ENCODE measurements at regions not wholly inside any gene's neighbourhood (a gene's known extent, or its start where the extent isn't known, plus 50 kb on each side); places are given as distances from the start of the nearest gene placed in this dataset.

DNA sequence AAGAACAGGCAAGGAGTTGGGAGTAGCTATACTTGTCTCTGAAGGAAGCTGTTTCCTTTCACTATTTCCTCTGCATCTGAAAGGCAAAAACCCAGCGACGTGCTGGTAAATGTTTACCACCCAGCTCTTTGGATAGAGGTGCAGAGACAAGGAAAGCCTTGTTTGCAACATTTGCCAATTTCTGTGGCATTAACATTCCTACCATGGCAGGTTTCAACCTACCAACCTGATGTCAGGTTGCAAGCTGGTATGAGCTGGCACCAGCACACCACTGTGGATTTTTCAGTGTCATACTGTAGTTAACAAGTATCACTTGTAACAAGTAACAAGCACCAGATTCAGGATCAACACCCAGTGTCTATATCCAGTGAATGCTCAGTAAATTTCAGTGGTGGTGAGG lies 294.8 kb upstream of the TMPO start:
- no peak overlapping the region for H3K27ac Mint-ChIP-seq
- H3K4me1 Mint-ChIP-seq = no peaks in the 10 kb centered on the region
- no peaks in the 10 kb centered on the region for H3K9me3 Mint-ChIP-seq
- H3K36me3 Mint-ChIP-seq = no peaks in the 10 kb centered on the region
- H3K4me3 Mint-ChIP-seq = no peak overlapping the region
- peaks cover 16% of the 10 kb centered on the region for H3K27me3 Mint-ChIP-seq

DNA sequence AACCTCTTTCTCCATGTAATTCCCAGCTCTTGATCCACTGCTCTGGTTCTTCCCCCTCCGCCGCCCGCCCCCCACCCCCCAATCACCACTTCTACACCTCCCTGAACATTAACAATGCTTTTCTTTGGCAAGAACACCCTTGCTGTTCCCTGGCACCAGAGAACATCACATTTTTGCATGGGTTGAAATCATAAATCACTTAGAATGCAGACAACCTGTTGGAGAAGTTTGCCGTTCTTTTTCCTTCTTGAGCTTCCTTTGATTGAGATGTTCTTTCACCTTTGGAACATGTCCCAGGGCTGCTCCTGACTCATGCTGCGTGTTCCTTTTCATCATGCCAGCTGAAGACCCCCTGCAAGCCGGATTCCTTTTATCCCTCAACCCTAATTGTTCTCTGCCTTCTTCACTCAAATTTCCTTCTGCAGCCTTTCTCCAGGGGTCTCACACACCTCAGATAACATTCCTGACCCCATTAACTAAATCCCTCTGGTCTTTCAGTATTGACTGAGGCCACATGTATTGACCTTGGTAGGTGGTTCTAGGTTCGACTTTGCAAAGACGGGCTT lies 294.1 kb upstream of the TMPO start:
- H3K4me3 Mint-ChIP-seq = no peak overlapping the region
- H3K27me3 Mint-ChIP-seq = peaks cover 16% of the 10 kb centered on the region
- no peaks in the 10 kb centered on the region for H3K4me1 Mint-ChIP-seq
- H3K36me3 Mint-ChIP-seq = no peaks in the 10 kb centered on the region
- no peaks in the 10 kb centered on the region for H3K9me3 Mint-ChIP-seq
- H3K27ac Mint-ChIP-seq = no peak overlapping the region

DNA sequence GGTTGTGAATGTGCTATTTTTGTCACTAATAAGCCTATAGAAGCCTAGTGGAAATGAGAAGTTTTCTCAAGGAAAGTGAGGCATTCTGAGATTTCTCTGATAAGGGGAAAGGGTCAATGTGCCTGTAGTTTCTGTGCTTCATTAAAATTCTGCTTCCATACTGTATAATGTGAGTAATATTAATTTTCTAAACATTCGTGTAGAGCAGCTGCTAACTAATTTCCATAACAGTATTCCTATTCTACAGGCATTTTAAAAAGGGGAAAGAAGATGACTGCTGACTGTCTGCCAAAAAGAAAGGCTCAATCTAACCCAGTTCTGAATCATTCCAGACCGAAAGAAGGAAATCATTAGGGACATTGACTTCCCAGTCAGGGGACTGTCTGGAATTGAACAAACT lies 293.3 kb upstream of the TMPO start:
- Mint-ChIP-seq H3K9me3 (no peaks in the 10 kb centered on the region), H3K27ac (no peak overlapping the region), H3K4me1 (no peaks in the 10 kb centered on the region), H3K4me3 (no peak overlapping the region), H3K36me3 (no peaks in the 10 kb centered on the region), H3K27me3 (peaks cover 12% of the 10 kb centered on the region)

DNA sequence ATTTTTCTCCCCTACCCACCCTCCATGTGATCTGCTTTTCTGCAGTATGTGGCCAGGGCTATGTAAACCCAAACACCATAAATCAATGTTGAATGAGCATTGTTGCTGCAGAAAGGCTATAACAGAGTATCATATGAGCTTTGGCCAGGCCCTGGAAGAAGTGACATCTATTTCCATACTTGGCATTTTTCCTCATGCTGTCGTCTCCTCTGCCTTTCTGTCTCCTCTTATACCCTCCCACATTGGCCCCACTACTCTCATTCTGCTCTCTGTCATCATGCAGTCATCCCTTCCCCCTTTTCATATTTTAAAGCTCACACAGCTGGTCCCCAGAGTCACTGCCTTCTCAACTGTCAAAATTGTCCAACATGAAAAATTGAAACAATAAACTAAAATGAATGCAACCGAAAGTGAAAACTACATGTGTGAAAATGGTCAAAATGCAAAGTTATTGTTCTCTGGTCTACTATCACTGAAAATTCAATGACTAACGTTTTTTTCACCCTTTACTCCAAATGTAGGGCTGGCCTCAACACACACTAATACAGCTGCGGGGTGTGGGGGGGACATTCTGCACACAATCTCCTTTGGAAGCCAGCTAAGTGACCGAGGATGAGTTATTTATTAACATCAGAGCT lies 290.7 kb upstream of the TMPO start:
- no peak overlapping the region for H3K4me3 Mint-ChIP-seq

DNA sequence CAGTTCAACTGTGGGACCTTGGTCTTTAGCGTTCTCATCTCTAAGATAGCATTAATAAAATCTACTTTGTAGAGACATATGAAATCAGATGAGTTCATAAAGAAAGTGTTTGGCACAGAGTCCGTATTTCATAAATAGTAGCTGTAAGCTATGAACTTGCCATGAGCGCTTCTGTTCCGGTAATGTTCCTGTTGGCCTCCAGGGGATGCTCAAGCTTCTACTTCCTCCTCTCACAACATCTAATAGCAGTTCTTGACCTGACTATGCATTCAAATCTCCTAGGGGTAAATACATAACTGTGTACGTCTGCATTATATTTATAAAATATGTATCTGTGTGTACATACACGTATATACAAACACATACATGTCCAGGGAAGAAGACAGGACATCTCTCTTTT lies 288.2 kb upstream of the TMPO start:
- Mint-ChIP-seq H3K27ac (no peak overlapping the region), H3K9me3 (no peaks in the 10 kb centered on the region), H3K36me3 (no peaks in the 10 kb centered on the region), H3K4me3 (no peak overlapping the region), H3K27me3 (peaks cover 13% of the 10 kb centered on the region), H3K4me1 (no peaks in the 10 kb centered on the region)

More for the DNA sequence above, 290.7 kb upstream of the TMPO start:
- Mint-ChIP-seq H3K9me3 (no peaks in the 10 kb centered on the region), H3K27me3 (peaks cover 18% of the 10 kb centered on the region), H3K27ac (no peak overlapping the region), H3K4me1 (no peaks in the 10 kb centered on the region), H3K36me3 (no peaks in the 10 kb centered on the region)

DNA sequence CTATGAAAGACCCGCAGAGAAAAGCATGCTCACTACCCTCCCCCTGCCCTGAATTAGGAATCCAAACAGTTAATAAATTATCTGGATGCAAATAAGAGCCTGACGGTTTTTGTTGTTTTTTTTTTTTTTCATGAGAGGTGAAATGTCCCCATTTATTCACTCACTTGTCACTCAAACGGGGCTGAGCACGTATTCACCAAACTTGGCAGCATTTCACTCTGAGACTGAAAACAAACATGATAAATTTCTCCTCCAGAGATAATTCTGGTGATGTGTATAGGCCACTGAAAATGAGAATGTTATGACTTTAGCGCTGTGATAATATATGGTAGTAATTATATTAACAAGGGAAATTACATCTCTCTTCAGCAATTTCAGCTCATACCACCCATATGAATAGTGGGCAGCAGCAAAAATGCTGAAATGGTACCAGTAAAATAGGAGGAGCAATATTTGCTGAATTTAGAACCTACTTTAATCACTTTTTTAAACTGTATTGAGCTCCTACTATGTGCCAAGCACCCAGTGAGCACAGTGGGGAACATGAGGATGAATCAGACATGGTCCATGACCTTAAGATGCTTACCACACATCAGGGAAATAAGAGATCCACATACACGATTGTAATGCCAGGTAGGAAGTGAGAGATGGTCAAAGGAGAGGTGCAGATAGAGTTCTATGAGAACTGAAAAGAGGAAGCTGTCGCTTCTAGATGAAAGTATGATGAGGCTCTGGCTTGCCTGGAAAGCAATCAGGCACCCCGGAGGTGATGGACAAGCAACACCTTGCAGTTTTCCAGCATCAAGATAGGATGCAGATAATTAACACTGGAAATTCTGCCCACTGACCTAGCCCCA lies 286.5 kb upstream of the TMPO start:
- no peak overlapping the region for H3K4me3 Mint-ChIP-seq
- no peaks in the 10 kb centered on the region for H3K4me1 Mint-ChIP-seq
- no peaks in the 10 kb centered on the region for H3K36me3 Mint-ChIP-seq
- H3K27ac Mint-ChIP-seq = no peak overlapping the region
- no peaks in the 10 kb centered on the region for H3K9me3 Mint-ChIP-seq
- peaks cover 7% of the 10 kb centered on the region for H3K27me3 Mint-ChIP-seq

DNA sequence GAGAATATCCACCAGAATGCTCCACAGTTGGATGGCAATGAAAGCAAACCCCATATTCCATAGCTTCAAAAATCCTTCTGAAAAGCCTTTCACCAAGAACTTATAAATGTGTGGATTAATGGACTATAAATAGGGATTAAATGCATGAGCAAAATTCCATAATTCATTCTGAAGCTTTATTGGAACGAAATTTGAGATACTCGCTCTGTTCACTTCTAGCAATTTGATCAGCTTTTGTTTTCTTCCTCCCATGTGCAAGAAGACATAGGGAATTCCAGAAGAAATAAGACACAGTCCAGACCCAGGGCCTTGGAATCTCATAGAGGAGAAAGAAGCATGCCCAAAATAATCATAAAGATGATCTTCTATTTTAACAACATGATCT lies 285.9 kb upstream of the TMPO start:
- H3K9me3 Mint-ChIP-seq = no peaks in the 10 kb centered on the region
- no peak overlapping the region for H3K4me3 Mint-ChIP-seq
- peaks cover 7% of the 10 kb centered on the region for H3K27me3 Mint-ChIP-seq
- no peaks in the 10 kb centered on the region for H3K4me1 Mint-ChIP-seq
- no peaks in the 10 kb centered on the region for H3K36me3 Mint-ChIP-seq
- H3K27ac Mint-ChIP-seq = no peak overlapping the region

DNA sequence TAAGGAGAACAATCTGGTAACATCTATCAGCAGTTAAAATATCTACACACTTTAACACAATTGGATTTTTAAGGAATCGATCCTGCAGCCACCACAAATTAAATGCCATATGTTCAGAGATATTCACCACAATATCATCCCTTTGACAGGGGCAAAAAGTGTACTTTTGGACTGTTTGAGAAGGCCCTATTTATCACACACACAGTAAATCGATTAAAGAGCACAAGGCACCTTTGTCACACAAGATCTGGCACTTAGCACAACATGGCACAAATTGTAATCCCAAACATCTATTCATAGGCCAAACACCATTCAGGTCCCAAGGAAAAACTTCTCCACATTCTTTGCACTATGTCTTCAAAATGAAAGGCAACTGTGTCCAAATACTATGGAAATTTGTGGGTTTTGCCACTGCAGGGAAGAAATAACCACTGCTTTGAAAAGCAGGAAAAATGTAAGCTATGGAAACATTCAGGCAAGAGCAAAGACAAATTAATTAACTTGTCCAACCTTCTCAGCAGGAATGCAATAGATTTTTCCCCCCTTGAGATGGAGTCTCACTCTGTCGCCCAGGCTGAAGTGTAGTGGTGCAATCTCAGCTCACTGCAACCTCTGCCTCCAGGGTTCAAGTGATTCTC lies 282.5 kb upstream of the TMPO start:
- peaks cover 7% of the 10 kb centered on the region for H3K27me3 Mint-ChIP-seq
- H3K36me3 Mint-ChIP-seq = no peaks in the 10 kb centered on the region
- H3K4me1 Mint-ChIP-seq = no peaks in the 10 kb centered on the region
- H3K4me3 Mint-ChIP-seq = no peak overlapping the region
- no peaks in the 10 kb centered on the region for H3K9me3 Mint-ChIP-seq
- no peak overlapping the region for H3K27ac Mint-ChIP-seq

DNA sequence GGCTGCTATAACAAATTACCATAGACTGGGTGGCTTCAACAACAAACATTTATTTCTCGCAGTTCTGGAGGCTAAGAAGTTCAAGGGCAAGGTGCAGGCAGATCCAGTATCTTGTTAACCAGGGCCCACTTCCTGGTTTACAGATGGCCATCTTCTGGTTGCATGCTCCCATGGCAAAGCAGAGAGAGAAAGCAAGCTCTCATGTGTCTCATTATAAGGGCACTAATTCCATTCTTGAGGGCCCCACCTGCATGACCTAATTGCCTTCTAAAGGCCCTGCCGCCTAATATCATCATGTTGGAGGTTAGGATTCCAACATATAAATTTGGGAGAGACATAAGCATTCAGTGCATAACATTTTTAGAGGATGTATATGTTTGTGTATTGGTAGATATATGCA lies 280.1 kb upstream of the TMPO start:
- peaks cover 1% of the 10 kb centered on the region for H3K27me3 Mint-ChIP-seq
- no peaks in the 10 kb centered on the region for H3K9me3 Mint-ChIP-seq
- no peak overlapping the region for H3K27ac Mint-ChIP-seq
- no peaks in the 10 kb centered on the region for H3K36me3 Mint-ChIP-seq
- H3K4me1 Mint-ChIP-seq = no peaks in the 10 kb centered on the region
- H3K4me3 Mint-ChIP-seq = no peak overlapping the region

DNA sequence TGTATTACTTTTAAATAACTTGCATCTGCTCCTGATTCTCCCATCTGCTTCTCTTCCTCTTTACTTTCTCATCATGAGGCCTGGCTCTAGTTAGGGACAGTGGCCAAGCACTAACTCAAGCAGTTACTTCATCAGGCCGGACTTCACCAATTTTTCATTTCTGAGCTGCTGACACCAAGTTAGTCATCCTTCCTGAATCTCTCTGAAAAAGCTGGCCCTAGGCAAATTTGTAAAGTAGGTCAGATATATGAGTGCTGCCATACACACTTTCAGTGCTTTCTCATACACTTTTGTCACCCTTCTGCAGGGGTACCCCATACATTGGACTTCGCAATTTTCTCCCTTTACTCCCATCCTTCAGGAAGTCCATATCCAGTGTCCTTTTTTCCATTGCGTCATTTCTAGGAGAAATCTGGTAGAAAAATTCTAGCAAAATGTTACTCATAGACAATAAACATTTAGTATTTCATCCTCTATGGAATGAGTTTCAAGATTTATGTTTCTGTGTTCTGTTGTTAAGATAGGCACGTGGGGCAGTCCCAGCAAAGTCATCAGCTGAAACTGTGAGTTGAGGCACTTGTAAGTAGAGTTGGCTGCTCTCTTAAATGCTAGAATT lies 276.8 kb upstream of the TMPO start:
- peaks cover 2% of the 10 kb centered on the region for H3K27me3 Mint-ChIP-seq
- H3K4me3 Mint-ChIP-seq = no peak overlapping the region
- H3K36me3 Mint-ChIP-seq = no peaks in the 10 kb centered on the region
- no peaks in the 10 kb centered on the region for H3K4me1 Mint-ChIP-seq
- H3K27ac Mint-ChIP-seq = no peak overlapping the region
- H3K9me3 Mint-ChIP-seq = peaks cover 8% of the 10 kb centered on the region

DNA sequence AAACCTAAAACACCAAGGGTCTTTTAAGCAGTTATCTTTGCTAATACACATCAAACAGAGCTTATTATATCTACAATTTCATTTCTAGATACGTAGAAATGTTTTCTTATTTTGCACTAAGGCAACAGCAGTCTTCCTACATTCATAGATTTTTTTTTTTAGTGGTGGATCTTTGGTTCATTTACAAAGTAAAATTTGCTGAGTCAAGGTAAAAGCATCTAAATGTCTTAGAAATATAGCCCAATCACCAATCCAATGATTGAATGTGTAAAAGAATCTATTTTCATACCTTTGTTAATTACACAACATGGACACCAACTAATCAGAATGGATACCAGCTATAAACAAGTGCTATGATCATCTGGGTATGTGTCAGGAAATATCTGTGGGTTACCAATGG lies 272.2 kb upstream of the TMPO start:
- H3K4me1 Mint-ChIP-seq = no peaks in the 10 kb centered on the region
- H3K4me3 Mint-ChIP-seq = no peak overlapping the region
- peaks cover 2% of the 10 kb centered on the region for H3K27me3 Mint-ChIP-seq
- H3K36me3 Mint-ChIP-seq = no peaks in the 10 kb centered on the region
- peaks cover 8% of the 10 kb centered on the region for H3K9me3 Mint-ChIP-seq
- H3K27ac Mint-ChIP-seq = no peak overlapping the region

DNA sequence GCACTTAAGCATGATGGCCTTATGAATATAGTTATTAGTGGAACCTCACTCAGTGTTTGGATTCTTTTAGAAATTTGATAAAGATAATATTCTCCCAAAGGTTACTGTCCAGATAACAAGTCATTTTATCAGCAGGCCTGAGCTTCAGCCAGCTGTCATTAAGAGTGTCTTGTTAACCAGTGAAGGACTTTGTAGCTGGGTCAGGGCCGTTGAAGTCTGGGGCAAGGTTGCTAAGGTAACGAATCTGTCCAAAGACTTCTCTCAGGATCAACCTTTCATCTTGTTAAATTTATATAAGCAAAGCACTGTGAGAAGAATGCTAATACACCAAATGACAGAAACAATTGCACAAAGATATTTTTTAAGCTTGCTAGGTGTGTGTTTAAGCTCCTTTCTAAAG lies 271.3 kb upstream of the TMPO start:
- Mint-ChIP-seq H3K27ac (no peak overlapping the region), H3K27me3 (peaks cover 2% of the 10 kb centered on the region), H3K4me1 (no peaks in the 10 kb centered on the region), H3K36me3 (no peaks in the 10 kb centered on the region), H3K4me3 (no peak overlapping the region), H3K9me3 (peaks cover 8% of the 10 kb centered on the region)

DNA sequence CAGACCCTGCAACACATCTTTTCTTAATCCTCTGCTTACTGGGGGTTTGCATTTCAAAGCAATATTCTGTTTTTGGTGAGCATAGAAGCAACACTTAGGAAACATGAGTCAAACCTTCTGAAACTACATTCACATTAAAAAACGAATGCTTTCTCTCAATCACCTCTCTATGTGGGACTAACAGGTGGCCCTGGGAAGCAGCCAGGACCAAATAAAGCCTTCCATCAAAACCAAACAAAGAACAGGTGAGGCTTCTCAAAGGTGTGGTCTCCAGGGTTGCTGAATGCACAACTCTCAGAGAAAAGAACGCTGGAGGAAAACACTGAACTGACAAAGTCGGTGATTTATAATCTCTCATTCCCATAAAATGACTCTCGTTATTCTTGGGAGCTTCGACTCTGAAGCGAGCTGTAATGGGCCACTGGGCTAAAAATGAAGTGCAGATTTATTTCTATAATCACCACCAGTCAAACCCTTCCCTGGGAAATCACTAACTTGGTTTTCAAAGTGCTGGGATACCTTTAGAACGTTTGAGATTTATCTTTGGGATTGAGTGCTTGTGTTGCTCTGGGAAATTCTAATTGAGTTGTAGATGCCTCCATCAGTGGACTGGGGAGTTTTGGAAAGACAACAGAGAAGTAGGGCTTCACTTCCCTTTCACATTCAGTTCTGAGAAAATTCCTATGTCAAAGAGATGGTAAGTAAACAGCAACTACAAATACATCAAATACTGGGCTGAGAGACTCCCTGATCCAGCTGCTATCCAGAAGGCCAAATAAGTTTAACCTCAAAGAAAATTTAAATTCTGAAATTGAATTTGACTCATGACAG lies 262.0 kb upstream of the TMPO start:
- peaks cover 5% of the 10 kb centered on the region for H3K27me3 Mint-ChIP-seq
- H3K27ac Mint-ChIP-seq = no peak overlapping the region
- no peaks in the 10 kb centered on the region for H3K4me1 Mint-ChIP-seq
- H3K9me3 Mint-ChIP-seq = no peaks in the 10 kb centered on the region
- no peaks in the 10 kb centered on the region for H3K36me3 Mint-ChIP-seq
- no peak overlapping the region for H3K4me3 Mint-ChIP-seq

DNA sequence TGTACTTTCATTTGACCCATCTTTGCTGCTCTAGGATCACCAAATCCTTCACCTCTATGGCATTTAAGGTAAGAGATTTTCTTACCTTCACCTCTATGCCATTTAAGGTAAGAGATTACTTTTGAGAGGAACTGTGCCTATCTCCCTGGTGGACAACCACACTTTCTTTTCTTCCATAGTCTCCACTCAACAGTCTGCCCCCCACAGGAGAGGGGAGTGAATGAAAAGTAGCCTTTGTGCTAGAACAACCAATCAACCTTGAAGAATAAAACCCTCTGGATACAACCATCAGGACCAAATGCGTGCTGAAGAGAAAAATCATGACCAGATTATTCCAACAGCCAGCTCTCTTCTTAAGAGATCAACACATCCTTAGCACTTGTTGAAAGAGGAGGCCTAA lies 258.6 kb upstream of the TMPO start:
- H3K4me1 Mint-ChIP-seq = no peaks in the 10 kb centered on the region
- no peaks in the 10 kb centered on the region for H3K36me3 Mint-ChIP-seq
- peaks cover 5% of the 10 kb centered on the region for H3K27me3 Mint-ChIP-seq
- H3K27ac Mint-ChIP-seq = no peak overlapping the region
- no peaks in the 10 kb centered on the region for H3K9me3 Mint-ChIP-seq
- no peak overlapping the region for H3K4me3 Mint-ChIP-seq

DNA sequence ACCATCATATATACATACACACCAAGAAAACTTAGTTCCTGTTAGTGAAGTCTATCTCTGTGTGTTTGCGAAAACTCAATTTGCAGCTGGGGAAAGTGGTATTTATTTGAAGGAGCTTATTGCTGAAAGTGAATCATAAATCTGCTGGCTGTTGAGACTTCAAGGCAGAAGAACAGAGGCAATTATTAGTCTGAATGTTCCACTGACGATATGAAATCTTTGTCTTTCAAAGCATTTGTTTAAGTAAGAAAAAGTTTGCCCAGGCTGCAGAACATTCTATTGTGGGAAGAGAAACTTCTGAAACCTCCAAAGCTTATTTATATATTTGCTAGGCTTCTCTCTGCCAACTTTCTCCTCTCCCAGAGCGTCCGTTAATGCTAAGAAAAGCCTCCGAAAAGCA lies 255.7 kb upstream of the TMPO start:
- Mint-ChIP-seq H3K27me3 (peaks cover 6% of the 10 kb centered on the region), H3K9me3 (no peaks in the 10 kb centered on the region), H3K36me3 (no peaks in the 10 kb centered on the region), H3K27ac (no peak overlapping the region), H3K4me3 (no peak overlapping the region), H3K4me1 (no peaks in the 10 kb centered on the region)

All from activated naive CD4-positive, alpha-beta T cell treated with anti-CD3 and anti-CD28 coated beads, Interleukin-2, amount 50 U/mL, for 24 hours (primary cell).